AG09319 (cell line): ENCODE measurements at regions not wholly inside any gene's neighbourhood (a gene's known extent, or its start where the extent isn't known, plus 50 kb on each side); places are given as distances from the start of the nearest gene placed in this dataset.
"Not testable (repeated sequence)": the region's sequence is repeated elsewhere in the genome, so short reads cannot be mapped to it uniquely, and the experiment has no call there.

ENCODE experiments used
- DNase-seq: peaks from one replicate; pipeline ENCODE4 v3.0.0-alpha.2; 2010; ENCODE audit warnings: low read depth; ENCODE audit errors: extremely low read depth
- CTCF ChIP-seq: IDR thresholded peaks from 2 replicates; pipeline ENCODE4 v1.5.1; 2011; ENCODE audit warnings: low read depth, mild to moderate bottlenecking, inconsistent platforms, low read length, moderate library complexity

GRCh38 chr6:101163611-101164010 lies 229.9 kb upstream of the GRIK2 start:
- DNase-seq, result no peak
- TF ChIP-seq CTCF, result no peak

- DNase-seq, result no peak
- TF ChIP-seq CTCF, result no peak
These were observed 225.9 kb upstream of the GRIK2 start for GRCh38 chr6:101167638-101168037.

- DNase-seq, result not testable (repeated sequence)
These were observed 222.5 kb upstream of the GRIK2 start for GRCh38 chr6:101171049-101171448.

- no peak for DNase-seq
- no peak for TF ChIP-seq CTCF
These were observed 214.8 kb upstream of the GRIK2 start for GRCh38 chr6:101178748-101179147.

GRCh38 chr6:101181006-101181405 lies 212.5 kb upstream of the GRIK2 start:
- no peak for DNase-seq
- no peak for TF ChIP-seq CTCF

- not testable (repeated sequence) for DNase-seq
These were observed 205.2 kb upstream of the GRIK2 start for GRCh38 chr6:101188285-101188798.

- no peak for TF ChIP-seq CTCF
- DNase-seq, result no peak
These were observed 197.9 kb upstream of the GRIK2 start for GRCh38 chr6:101195588-101195987.

GRCh38 chr6:101199441-101199840 lies 194.1 kb upstream of the GRIK2 start:
- TF ChIP-seq CTCF, result no peak
- no peak for DNase-seq
